HG03378 (cell line): ENCODE measurements at regions not wholly inside any gene's neighbourhood (a gene's known extent, or its start where the extent isn't known, plus 50 kb on each side); places are given as distances from the start of the nearest gene placed in this dataset.

Experiments used
- ATAC-seq: cut with Tn5 transposase; IDR thresholded peaks from one replicate; pipeline ENCODE4 v1.9.1; 2021; ENCODE audit warnings: mild to moderate bottlenecking, moderate library complexity; ENCODE audit not compliant: unreplicated experiment

DNA sequence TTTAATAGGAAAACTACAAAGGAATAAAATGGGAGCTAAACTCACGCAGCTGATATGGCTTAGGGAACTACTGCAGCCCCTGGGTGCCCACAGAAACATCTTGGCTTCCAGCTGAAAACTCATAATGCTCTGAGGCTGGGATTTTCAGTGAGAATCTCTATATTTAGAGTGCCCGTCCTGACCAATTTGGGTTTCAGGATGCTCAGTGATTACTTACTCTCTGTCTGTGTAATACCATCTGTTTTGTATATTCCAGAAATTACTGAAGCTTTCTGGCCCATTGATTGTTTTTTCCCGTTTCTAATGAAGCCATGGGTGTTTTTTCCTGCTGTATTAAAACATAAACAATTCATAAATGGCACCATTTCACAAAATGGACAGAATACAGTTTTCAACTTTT is 50.6 kb upstream of the ZNF385D start:
- ATAC-seq = no peak

GRCh38 chr3:21803604-21804003 is 52.6 kb upstream of the ZNF385D start:
- ATAC-seq = no peak

DNA sequence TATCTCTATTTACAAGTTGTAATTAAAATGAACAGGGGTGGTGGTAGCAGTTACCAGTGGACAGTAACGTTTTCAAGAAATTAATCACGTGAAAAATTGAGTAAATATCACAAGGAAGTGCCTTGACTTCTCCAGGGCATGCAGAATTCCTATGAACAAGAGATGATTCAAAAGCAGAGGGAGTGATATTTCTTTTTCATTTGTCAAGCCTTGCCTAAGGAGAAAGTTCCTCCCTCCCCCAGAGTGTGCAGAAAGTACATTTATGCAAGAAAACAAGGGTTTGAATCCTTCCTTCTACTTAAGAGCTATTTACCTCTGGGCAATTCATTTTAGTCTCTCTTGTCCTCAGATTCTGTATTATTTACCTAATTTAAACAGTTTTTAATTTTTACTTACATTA is 53.3 kb upstream of the ZNF385D start:
- no peak for ATAC-seq

GRCh38 chr3:21806733-21807132 is 55.7 kb upstream of the ZNF385D start:
- ATAC-seq = no peak

- ATAC-seq = no peak
Observed at GRCh38 chr3:21825684-21826083, 74.7 kb upstream of the ZNF385D start.

DNA sequence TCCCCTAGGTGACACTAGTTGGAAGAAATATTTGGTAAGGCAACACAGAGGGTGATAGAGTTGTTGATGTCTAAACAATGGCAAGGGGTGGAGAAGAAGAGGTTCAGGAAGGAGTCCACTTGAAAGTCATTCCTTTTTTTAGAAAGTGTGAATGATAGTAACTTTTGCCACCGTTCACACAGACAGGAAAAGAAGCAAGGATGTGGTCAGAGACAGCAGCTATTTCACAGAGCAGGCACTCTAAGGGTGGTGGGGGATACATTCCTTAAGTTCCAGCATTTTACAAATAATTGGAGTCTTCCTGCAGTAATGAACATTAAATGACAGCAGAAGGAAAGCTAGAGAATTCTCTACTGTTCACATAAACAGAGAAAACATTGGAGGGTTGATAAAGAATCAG is 75.4 kb upstream of the ZNF385D start:
- ATAC-seq = no peak

- ATAC-seq = no peak
Observed at GRCh38 chr3:21830541-21830940, 79.5 kb upstream of the ZNF385D start.

GRCh38 chr3:21835264-21835663 is 84.3 kb upstream of the ZNF385D start:
- ATAC-seq = no peak

DNA sequence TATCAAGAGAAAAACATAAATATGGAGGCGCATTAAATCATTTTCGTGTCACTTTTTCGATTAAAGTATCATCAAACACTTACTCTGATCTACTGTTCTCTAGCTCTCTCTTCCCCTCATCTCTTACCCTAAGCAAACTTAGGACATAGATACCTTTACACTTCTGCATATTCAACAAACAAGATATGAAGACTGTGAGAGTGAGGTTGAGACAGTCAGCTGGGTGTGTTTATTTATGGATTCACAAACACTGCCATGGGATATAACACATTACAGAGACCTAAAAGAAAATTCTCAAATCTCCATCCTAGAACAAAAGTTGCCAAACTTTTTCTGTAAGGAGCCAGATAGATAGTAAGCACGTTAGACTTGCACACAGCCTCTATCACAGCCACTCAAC is 85.2 kb upstream of the ZNF385D start:
- no peak for ATAC-seq

DNA sequence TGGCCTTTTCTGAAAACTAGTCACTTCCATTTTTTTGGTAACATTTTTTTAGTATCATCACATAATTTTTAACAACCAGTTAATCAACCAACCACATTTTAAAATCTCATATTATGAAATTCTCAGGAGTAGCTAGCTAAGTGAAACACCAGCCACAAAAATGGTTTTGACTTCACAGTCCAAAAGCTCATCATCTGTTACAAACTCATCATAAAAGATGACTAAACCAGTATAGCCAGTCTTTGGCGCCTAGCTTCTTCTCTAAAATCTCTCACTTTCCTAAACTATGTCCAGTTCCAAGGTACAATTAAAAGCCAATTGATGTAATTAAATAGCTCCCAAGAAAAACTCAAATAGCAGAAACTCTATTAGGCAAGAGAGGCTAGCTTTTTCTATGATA is 88.2 kb upstream of the ZNF385D start:
- no peak for ATAC-seq

GRCh38 chr3:21839592-21839991 is 88.6 kb upstream of the ZNF385D start:
- ATAC-seq = no peak

- no peak for ATAC-seq
Observed at GRCh38 chr3:21847005-21847404, 96.0 kb upstream of the ZNF385D start.

DNA sequence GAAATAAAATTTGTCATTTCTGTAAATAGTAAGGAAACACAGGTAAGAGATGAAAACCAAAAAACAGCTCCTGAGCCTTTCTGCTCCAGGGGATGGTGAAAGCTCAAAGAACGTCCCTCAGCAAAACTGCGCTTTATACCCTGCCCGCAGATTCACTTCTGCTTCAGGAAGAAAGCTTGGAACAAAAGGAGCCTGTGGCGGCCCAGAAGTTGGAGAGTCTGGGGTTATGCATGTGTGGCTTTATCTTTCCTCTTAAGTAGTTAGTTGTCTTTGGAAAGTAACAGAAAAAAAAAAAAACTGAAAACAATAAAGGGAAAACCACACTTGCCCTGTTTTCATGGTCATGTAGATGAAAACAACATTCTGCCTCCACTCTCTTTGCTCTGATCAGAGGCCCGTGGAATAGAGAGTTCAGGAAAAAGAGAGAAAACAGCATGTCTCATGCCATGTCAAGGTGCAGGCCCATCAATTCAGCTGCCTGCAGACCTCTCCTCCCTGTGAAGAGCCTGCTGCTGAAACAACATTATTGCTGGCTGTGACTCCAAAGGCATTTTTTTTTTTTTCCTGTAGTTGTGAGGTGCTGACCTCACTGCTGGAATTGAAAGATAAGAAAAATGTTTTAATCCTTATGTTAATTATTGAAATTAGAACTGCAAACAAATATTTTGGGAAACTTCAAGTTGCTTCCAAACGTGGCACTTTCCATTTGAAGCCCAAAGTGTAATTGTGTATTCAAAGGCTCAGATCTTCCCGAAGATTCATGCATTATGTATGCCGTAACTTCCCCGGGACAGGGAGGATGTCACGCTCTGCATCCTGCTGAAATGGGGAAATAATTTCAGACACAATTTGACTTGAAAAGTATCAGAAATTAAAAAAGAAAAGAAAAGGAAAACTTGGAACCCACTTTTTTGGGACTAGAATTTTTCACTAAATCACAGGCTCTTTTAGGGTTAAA is 108.4 kb upstream of the ZNF385D start:
- no peak for ATAC-seq

DNA sequence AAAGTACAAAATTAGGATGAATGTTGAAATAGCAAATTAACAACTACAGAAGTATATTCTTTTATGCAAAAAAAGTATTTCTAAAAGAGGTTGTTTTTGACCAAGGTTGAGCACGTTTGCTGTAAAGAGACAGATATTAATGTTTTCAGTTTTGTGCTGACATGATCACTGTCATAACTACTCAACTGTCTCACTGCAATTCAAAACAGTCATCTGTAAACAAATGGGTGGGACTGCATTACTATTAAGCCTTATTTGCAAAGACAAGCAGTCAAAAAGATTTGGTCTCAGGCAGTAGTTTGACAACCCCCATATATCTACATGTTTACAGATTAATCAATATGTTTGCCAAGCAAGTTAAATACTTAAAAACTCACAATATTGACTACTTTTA is 109.1 kb upstream of the ZNF385D start:
- ATAC-seq = no peak

GRCh38 chr3:21860657-21861056 is 109.6 kb upstream of the ZNF385D start:
- no peak for ATAC-seq

DNA sequence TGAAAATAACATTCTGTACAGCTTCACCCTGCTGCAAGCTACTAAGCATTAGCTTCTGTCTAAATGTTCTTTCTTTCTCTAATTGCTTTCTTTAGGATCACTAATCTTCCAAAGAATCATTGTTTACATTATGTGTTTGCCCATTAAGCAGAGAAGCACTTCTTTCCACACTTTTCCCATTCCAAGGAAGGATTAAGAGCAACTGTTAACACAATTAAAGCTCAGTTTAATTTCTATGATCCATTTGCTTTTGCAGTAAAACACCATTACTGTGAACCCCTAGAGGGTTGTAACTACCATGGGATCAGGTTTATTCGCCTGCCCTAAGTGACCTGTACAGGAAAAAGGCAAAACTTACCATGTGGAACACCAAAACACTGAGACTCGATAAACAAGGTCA is 125.8 kb upstream of the ZNF385D start:
- no peak for ATAC-seq

GRCh38 chr3:21877214-21877754 is 126.3 kb upstream of the ZNF385D start:
- ATAC-seq = no peak

GRCh38 chr3:21879184-21879886 is 128.3 kb upstream of the ZNF385D start:
- ATAC-seq = no peak

- no peak for ATAC-seq
Observed at GRCh38 chr3:21888656-21889055, 137.6 kb upstream of the ZNF385D start.

DNA sequence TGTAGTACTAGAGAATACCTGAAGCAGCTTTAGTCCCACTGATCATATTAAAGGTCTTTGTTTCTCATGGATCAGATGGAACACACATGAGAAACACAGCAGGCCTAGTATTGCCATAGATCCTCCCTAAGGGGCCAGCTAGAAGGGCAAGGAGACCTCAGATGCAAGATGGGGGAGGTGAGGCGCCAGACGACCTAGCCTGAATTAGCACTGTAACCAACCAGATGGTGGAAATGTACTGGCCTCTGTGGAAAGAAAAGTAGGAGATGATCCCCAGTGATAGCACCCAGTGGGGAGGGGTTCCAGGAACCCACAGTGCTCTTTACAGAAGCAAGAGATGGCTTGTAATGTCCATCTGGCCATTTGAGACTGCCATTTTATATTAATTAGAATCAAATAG is 138.2 kb upstream of the ZNF385D start:
- no peak for ATAC-seq

DNA sequence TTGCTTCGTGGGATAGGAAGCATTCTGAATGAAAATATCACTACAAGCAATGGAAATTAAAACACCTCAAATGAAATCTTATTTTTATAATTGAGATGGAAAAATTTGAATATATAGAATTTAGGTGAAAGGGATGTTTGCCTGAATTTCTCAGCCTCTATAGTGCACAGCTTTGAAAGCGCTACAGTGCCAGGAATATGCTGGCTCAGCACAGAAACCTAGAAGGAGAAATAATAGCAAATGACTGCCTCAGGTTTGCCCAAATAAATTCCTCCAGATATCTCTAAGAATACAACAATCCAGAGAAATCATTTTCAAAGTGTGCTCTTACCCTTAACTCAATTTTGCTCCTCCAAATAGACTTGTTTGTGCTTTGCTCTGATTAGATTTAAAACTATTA is 141.1 kb upstream of the ZNF385D start:
- ATAC-seq = no peak

GRCh38 chr3:21893242-21893641 is 142.2 kb upstream of the ZNF385D start:
- ATAC-seq = no peak
